GM23338 (cell line): ENCODE measurements at regions not wholly inside any gene's neighbourhood (a gene's known extent, or its start where the extent isn't known, plus 50 kb on each side); places are given as distances from the start of the nearest gene placed in this dataset.

Experiments
- CTCF ChIP-seq, 2 experiments: fragments of 200-600 bp in 1 of 2; sonication (generic) in 1 of 2; conservative IDR thresholded peaks; 2 replicates each; pipeline versions ENCODE4 v1.5.1 to v1.6.1; 2016 to 2017; ENCODE audit warnings: antibody characterized with exemption in 2 of 2, low read depth in 2 of 2, mild to moderate bottlenecking in 2 of 2, moderate library complexity in 1 of 2
- EZH2 ChIP-seq: fragments of 200-600 bp; sonication (generic); IDR thresholded peaks from one replicate; pipeline ENCODE4 v1.8.0; 2017; ENCODE audit warnings: antibody characterized with exemption, mild to moderate bottlenecking, low read depth; ENCODE audit not compliant: unreplicated experiment
- REST ChIP-seq: IDR thresholded peaks from one replicate; pipeline ENCODE4 v1.6.1; 2018; ENCODE audit warnings: antibody characterized with exemption; ENCODE audit not compliant: unreplicated experiment

GRCh38 chr2:6228251-6228650 lies 536.1 kb downstream of the SOX11 start:
- TF ChIP-seq REST (no peak), CTCF (conservative IDR thresholded peaks at IDR 0.05; ENCODE audit: low read depth in 2 of 2) (no peak), EZH2 (no peak)
